ENCODE measurements at regions not wholly inside any gene's neighbourhood (a gene's known extent, or its start where the extent isn't known, plus 50 kb on each side); places are given as distances from the start of the nearest gene placed in this dataset.

DNA sequence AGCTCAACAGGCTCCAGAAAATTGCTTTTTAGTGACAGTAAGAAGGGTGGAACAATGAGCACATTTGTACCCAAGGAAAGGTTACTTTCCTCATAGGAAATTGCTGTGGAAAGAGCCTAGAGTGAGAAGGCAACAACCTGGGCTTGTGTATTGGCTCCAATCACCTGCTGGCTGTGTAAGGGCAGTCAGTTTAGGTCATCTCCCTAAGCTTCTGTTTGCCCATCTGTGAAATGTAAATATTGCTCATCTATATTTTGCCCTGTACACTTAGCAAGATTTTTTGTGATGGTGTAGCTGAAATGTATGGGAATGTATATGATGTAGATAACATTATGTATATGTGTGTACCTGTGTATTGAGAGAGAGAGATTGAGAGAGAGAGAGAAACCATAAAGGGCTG is 225.2 kb upstream of the MPHOSPH6 start:
- H3K23ac ChIP-seq (ENCODE audit: low read depth, low read length): no peak overlapping the region
- no TSS peak for BruUV-seq (replicated peaks)
- no peak overlapping the region for H3K4me2 ChIP-seq (ENCODE audit: low read depth, low read length)
- H4K20me1 ChIP-seq (ENCODE audit: insufficient read depth, low read length): no peaks in the 10 kb centered on the region
- CTCF ChIA-PET: no interaction called here
- no peaks in the 10 kb centered on the region for H3K36me3 ChIP-seq (ENCODE audit: control insufficient read depth, insufficient read depth, low read length)
- POLR2A ChIA-PET (ENCODE audit: unreplicated experiment): no interaction called here
- H3K9me1 ChIP-seq (ENCODE audit: insufficient read depth, low read length): no peaks in the 10 kb centered on the region
- no peak overlapping the region for H3K9ac ChIP-seq (ENCODE audit: low read depth, low read length)
- H3K56ac ChIP-seq (ENCODE audit: extremely low read depth, insufficient read depth, low read length): no peak overlapping the region
- no peak overlapping the region for H2BK5ac ChIP-seq (ENCODE audit: low read depth, low read length, poor library complexity, severe bottlenecking)
- no peak for ATAC-seq (ENCODE audit: low read depth)
- no peak overlapping the region for H2AK5ac ChIP-seq (ENCODE audit: low read depth, low read length)
- intact Hi-C loops (cut with micrococcal nuclease): no loop called here
- H3K27me3 ChIP-seq (ENCODE audit: control insufficient read depth, insufficient read depth, low read length): no peaks in the 10 kb centered on the region; the same call in 1 of the 2 replicates
- no peak overlapping the region for H3K27ac ChIP-seq (ENCODE audit: insufficient read depth, low read length)
- dilution Hi-C loops (cut with HindIII; ENCODE audit: low sequenced_read_pairs, unreplicated experiment): no loop called here
- no peak overlapping the region for H2BK15ac ChIP-seq (ENCODE audit: low read depth, low read length)
- H3K9me3 ChIP-seq (ENCODE audit: control insufficient read depth, insufficient read depth, low read length): no peaks in the 10 kb centered on the region
- H3K4ac ChIP-seq (ENCODE audit: low read depth, low read length): no peak overlapping the region
- H3K18ac ChIP-seq (ENCODE audit: low read depth, low read length): no peak overlapping the region
- H3K14ac ChIP-seq (replicated peaks; ENCODE audit: low read depth, low read length): no peak overlapping the region
- no peak overlapping the region for H2AFZ ChIP-seq (replicated peaks; ENCODE audit: low read length, poor library complexity)
- H2AK9ac ChIP-seq (replicated peaks; ENCODE audit: low read depth, low read length, poor library complexity): no peak overlapping the region
- in situ Hi-C loops (cut with MboI; ENCODE audit: low sequenced_read_pairs): no loop called here
- no peak overlapping the region for H3K4me3 ChIP-seq (ENCODE audit: insufficient read depth, low read depth, low read length)
- no peak for DNase-seq
- no peaks in the 10 kb centered on the region for H3K79me1 ChIP-seq (ENCODE audit: low read depth in 1 of 2, low read length in 2 of 2)
- no peak for TF ChIP-seq RFX5 (IDR thresholded peaks at IDR 0.05; ENCODE audit: low read depth, low read length)
- TF ChIP-seq CHD1 (IDR thresholded peaks at IDR 0.05; ENCODE audit: low read depth, low read length): no peak
- TF ChIP-seq, protein P1, sequence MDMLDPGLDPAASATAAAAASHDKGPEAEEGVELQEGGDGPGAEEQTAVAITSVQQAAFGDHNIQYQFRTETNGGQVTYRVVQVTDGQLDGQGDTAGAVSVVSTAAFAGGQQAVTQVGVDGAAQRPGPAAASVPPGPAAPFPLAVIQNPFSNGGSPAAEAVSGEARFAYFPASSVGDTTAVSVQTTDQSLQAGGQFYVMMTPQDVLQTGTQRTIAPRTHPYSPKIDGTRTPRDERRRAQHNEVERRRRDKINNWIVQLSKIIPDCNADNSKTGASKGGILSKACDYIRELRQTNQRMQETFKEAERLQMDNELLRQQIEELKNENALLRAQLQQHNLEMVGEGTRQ (IDR thresholded peaks at IDR 0.05; ENCODE audit: low read depth, low read length): no peak
- TF ChIP-seq MXI1 (IDR thresholded peaks at IDR 0.05; ENCODE audit: borderline replicate concordance, low read depth, low read length): no peak
- no peak for TF ChIP-seq MAZ (IDR thresholded peaks at IDR 0.05; ENCODE audit: borderline replicate concordance, low read depth, low read length)
- TF ChIP-seq POLR2A (IDR thresholded peaks at IDR 0.05; ENCODE audit: low read depth, low read length): no peak
- no peak for TF ChIP-seq RAD21 (IDR thresholded peaks at IDR 0.05; ENCODE audit: low read length)
- no peak for TF ChIP-seq SMC3 (IDR thresholded peaks at IDR 0.05; ENCODE audit: low read depth, low read length)
- no peak for TF ChIP-seq FOS (IDR thresholded peaks at IDR 0.05; ENCODE audit: low read depth, low read length)
- TF ChIP-seq RCOR1 (IDR thresholded peaks at IDR 0.05; ENCODE audit: insufficient replicate concordance, low read length): no peak
- no peak for TF ChIP-seq BHLHE40 (IDR thresholded peaks at IDR 0.05; ENCODE audit: low read depth, low read length)
- TF ChIP-seq, protein P2, sequence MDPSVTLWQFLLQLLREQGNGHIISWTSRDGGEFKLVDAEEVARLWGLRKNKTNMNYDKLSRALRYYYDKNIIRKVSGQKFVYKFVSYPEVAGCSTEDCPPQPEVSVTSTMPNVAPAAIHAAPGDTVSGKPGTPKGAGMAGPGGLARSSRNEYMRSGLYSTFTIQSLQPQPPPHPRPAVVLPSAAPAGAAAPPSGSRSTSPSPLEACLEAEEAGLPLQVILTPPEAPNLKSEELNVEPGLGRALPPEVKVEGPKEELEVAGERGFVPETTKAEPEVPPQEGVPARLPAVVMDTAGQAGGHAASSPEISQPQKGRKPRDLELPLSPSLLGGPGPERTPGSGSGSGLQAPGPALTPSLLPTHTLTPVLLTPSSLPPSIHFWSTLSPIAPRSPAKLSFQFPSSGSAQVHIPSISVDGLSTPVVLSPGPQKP (IDR thresholded peaks at IDR 0.05; ENCODE audit: borderline replicate concordance, low read depth, low read length): no peak
- no peak for TF ChIP-seq NFE2L2 (IDR thresholded peaks at IDR 0.05; ENCODE audit: low read depth, low read length)
- TF ChIP-seq, protein P3, sequence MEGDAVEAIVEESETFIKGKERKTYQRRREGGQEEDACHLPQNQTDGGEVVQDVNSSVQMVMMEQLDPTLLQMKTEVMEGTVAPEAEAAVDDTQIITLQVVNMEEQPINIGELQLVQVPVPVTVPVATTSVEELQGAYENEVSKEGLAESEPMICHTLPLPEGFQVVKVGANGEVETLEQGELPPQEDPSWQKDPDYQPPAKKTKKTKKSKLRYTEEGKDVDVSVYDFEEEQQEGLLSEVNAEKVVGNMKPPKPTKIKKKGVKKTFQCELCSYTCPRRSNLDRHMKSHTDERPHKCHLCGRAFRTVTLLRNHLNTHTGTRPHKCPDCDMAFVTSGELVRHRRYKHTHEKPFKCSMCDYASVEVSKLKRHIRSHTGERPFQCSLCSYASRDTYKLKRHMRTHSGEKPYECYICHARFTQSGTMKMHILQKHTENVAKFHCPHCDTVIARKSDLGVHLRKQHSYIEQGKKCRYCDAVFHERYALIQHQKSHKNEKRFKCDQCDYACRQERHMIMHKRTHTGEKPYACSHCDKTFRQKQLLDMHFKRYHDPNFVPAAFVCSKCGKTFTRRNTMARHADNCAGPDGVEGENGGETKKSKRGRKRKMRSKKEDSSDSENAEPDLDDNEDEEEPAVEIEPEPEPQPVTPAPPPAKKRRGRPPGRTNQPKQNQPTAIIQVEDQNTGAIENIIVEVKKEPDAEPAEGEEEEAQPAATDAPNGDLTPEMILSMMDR (conservative IDR thresholded peaks at IDR 0.05; ENCODE audit: low read depth, low read length): no peak
- TF ChIP-seq MAFK (IDR thresholded peaks at IDR 0.05; ENCODE audit: low read depth, low read length): no peak
- TF ChIP-seq CEBPB (IDR thresholded peaks at IDR 0.05; ENCODE audit: low read depth, low read length): no peak
- H4K5ac ChIP-seq (ENCODE audit: low read depth, low read length): no peak overlapping the region
- no peak overlapping the region for H2BK120ac ChIP-seq (ENCODE audit: low read depth, low read length)
- H4K8ac ChIP-seq (ENCODE audit: low read depth in 2 of 2, low read length in 2 of 2): no peak overlapping the region
- H4K91ac ChIP-seq (ENCODE audit: insufficient read depth, low read depth, low read length): no peak overlapping the region
- H3K4me1 ChIP-seq (ENCODE audit: control insufficient read depth, insufficient read depth, low read length): no peaks in the 10 kb centered on the region
- no peak overlapping the region for H2BK20ac ChIP-seq (ENCODE audit: low read depth, low read length)
